Fibroblast of skin of right biceps (primary cell): ENCODE measurements at regions not wholly inside any gene's neighbourhood (a gene's known extent, or its start where the extent isn't known, plus 50 kb on each side); places are given as distances from the start of the nearest gene placed in this dataset.
"Not testable (repeated sequence)": the region's sequence is repeated elsewhere in the genome, so short reads cannot be mapped to it uniquely, and the experiment has no call there.

Source experiments
- DNase-seq: peaks from one replicate; pipeline ENCODE4 v3.0.0-alpha.2; 2013

DNA sequence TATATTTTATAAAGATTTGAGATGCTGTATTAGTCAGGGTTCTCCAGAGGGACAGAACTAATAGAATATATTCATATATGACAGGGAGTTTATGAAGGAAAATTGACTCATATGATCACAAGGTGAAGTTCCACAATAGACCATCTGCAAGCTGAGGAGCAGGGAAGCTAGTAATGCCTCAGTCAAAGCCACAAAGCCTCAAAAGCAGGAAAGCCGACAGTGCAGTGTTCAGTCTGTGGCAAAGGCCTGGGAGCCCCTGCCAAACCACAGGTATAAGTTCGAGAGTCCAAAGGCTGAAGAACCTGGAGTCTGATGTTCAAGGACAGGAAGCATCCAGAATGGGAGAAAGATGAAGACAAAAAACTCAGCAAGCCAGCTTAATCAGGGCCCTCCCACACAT, 382.2 kb downstream of the LRRC70 start:
- no peak for DNase-seq

DNA sequence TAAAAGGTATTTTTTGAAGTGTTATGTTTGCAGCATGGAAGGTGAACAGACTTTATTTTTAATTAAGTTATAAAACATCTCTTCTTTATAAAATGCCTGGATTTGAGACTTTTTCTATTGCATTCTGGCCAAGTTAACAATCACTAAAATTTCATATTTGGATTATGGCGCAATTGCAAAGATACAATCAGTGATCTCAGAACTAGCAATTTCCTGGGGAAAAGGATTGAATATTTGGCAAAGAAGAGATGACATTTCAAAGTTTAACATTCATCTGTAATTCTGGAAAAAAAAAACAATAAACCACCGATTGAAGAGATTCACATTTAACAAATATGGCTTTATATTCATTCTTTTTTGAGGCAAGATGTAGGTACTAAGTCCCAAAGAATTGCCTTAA, 378.0 kb downstream of the LRRC70 start:
- DNase-seq = no peak

DNA sequence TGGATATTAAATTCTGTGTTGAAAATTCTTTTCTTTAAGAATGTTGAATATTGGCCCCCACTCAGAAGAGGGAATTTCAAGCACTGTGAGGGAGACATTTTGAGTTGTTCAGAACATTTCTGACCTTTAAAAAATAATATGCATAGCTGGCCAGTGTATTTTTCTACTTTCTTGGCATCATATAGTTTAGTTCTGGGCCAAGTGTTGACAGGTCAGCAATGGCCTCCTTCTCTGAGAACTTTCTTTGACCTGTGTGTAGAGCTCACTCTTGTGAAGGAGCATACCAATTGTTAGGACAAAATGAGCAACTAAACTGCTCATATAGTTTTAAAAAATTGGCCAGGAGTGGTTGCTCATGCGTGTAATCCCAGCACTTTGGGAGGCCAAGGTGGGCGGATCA, 376.0 kb downstream of the LRRC70 start:
- no peak for DNase-seq

DNA sequence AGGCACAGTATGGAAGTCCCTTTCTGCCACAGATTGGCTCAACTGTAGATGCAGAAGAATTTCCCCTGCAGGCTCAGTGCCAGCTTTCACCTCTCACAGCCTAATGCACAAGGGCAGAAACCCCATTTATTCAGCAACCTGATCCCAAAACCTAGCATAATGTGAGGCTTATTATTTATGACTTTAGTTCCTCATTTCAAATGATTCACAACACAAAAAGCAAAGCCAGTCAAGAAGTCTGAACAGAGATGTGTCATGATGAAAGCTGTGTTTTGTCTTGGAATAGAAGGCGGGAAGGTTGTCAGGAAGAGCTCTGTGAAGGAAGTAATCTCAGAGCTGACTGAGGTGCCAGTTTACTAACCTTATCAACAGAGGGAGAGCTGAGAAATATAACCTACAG, 369.7 kb downstream of the LRRC70 start:
- no peak for DNase-seq

DNA sequence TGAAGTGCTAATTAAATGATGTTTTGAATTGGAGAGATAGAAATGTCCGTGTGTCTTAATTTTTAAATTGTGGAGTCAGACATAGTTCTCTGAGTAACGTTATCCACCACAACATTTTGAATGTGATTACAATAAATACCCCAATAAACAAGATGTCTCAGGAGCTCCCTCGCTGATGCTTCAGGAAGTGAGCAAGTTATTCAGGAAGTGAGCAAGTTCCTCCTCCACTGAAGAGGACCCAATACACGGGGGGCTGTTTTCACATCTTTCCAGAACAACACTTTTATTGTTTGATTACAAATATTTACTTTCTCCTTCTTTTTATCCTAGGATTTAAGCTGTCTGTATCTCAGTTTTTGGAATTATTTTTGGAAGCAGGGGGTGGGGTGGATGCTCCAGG, 363.8 kb downstream of the LRRC70 start:
- no peak for DNase-seq

DNA sequence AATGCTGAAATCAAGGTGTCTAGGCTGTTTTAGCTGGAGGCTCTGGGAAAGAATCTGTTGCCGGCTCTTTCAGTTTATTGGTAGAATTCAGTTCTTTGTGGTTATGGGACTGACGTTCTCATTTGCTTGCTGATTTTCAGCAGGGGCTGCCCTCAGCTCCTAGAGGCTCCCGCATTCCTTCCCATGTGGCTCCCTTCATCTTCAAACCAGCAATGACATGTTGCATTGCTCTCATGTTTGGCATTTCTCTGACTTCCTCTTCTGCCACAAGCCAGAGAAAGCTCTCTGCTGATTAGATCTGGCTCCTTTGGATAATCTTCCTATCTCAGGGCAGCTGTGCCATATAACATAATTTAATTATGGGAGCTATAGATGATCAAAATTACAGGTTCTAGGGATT, 360.3 kb downstream of the LRRC70 start:
- no peak for DNase-seq

DNA sequence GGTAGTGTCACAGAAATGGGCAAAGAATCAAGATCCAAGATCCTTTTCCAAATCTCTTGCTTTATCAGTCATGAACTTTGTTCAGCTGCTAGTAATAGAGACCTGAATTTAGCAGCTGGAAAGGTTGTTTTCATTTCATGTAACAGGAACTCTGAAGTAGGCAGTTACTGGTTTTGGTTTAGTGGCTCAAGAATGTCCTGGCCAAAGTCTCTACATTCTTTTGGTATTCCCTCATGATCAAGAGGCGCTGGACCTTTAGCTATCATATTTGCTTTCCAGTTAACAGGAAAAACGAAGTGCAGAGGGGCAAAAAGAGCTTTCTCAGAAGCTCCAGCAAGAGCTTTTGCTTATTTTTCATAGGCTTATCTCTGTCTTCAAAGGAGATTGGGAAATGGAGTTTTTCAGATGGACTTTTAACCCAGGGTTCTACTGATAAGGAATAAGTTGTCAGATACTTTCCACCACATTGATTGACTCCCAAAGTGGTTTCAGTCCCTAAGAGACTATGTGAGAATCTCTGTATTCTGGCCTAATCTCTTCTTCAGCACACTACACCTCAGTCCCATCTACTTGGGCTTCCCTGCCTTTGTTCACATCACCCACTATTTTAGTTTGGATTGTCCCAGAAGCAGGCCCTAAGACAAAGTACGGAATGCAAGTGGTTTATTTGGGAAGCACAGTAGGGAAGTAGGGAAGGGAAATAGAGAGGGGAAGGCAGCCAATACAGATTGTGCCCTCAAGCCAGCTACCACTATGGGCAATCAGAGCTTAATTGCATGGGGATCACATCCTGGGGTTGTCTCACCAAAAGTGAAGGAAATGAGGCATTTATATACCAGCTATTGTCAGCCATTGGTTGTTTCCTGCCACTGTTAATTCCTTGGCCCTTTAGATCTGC, 359.3 kb downstream of the LRRC70 start:
- DNase-seq = peak; percentile 15

DNA sequence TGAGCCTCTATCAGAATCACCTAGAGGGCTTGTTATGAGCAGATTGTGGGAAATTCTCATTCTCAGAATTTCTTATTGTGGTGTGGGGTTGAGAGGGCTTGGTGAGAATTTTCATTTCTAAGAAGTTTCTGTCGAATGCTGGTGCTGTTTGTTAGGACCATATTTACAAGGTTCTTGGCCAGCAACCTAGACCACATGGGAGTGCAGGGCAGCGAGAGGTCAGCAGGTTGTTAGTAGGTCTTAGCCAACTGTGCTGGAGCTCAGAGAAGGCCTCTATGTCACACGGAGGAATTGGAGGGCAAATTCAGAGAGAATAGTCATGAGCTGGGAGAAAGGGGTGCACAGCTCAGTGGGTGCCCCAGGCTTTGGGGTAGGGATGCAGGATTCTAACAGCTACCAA, 357.0 kb downstream of the LRRC70 start:
- DNase-seq = no peak

DNA sequence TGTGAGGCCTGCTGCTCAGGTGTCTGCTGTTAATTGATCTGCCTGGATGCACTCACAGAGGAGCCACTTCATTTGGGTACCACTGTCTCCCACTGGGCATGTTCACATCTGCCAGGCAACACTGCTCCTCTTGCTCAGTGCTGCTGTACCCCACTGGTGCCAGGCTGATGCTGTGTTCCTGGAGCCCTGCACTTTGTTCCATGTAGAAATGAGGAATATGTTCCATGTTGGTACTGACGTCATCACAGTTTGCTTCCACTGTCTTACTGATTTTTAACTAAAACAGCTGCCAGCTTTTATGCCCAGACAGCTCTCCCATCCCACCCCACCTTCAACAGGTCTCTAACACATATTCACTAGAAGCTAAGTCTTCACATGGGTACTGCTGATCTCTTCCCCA, 355.7 kb downstream of the LRRC70 start:
- no peak for DNase-seq

DNA sequence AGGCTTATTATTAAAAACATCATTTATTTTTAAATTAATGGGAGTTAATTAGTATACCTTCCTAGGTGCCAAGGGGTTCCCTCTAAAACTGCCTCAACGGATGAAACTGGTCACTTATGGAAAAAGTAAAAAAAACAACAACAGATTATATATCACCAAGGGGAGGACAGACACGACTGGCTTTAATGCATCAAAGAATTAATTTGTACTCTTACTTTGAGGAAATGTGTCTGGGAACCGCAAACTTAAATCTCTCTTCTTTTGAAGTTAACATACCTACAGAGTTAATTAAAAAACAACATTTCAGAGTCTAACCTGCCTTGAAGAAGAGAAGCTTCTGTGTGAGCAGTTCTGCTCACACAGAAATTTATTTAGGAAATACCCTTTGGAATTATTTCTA, 354.6 kb downstream of the LRRC70 start:
- no peak for DNase-seq

DNA sequence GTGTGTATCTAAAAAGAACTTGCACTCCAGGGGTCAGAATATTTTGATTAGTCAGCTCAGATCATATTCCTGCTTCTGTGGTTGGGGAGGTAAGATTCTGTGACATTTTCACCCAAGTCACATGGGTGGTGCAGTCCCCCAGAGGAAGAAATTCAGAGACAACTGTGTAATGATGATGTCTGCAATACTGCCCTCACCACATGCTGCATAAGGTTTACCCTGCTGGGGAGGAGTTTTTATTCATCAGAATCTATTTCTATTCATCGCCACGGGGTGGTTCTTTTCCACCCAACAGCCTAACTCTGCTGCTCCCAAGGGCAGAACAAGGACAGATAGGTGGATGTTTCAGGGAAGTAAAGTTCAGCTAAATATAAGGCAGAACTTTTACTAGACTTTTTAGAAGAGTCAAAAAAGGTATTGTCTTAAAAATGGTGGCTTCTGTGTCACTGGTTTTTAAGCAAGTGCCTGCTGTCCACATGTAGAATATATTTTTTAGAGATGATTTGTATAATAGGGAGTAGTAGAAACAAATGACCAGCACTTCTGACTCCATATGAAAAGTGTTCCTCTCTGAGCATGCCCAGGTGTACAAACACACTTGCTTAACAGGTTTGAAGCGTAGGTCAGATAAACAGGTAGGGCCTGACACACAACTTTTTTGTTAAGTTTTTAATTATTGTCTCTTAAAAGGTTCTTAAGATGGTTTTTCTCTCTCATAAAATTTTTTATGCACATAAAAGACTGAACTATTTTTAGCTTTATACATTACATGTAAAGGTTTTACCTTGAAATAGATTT, 352.7 kb downstream of the LRRC70 start:
- no peak for DNase-seq

DNA sequence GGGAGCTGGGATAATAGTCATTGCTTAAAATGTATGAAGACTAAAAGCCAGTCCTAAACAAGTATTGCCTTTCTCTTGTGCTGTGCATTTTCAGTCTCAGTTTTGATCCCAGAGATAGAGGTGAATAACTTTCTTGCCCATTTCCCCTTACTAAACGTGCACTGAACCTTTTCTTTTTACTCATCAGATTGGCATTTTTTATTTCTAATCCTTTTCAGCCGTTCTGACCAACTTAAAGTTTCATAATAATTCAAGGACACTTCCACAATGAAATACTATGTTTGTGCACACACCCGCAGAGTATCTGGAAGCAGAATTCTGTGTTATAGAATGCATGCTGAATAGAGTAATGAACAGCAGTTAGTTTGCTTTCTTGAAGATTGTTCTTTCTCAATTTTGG, 343.6 kb downstream of the LRRC70 start:
- no peak for DNase-seq

DNA sequence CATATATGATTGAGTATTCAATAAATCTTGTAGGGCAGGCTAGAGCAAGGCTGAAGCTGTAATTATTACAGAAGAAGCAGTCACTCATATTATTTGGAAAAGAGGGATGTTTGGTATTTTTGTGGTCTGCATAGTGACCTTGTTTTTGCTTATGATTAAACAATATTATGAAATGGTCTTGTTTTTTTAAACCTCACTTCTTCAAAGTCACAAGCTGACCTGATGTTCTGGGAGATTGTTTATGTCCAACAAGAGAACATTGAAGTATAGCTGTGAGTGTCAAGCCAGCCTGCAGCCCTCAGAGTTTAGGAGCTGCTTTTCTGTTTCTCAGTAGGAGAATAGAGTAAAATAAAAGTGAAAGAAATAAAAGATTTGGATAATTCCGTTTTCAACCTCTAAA, 342.2 kb downstream of the LRRC70 start:
- no peak for DNase-seq

DNA sequence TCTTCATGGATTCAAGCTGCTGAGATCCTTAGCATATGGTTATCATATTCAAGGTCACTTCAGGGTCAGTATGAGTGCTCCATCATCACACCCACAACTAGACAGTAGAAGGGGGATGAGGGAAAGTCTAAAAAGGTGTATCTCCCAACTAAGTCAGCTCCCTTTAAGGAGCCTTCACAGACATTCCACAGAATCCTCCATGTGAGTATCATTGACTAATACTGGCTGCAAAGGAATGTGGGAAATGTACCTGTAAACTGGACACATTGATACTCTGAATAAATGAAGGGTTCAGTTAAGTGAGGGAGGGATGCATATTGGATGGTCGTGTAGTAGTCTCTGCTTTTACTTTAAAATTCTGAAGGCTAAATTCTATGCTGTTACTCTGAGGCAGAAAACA, 330.7 kb downstream of the LRRC70 start:
- DNase-seq = no peak

DNA sequence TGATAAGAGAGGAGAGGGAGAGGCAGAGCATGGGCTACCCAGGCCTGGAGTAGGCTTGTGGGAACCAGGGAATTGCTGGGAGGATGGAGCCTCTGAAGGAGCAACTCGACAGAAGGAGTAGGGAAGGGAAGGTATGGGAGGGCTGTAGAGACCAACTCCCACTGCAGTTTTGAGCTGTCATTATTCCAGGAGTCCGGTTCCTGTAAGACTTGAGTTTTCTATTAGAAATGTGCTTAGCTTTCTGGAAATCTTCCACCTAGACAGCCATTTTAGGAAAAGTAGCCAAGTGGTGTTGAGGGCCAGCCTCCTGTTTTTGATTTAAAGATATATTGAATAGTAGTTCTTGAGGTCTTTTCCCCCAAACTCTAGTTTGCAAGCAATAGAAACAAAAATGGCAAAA, 323.5 kb downstream of the LRRC70 start:
- no peak for DNase-seq

DNA sequence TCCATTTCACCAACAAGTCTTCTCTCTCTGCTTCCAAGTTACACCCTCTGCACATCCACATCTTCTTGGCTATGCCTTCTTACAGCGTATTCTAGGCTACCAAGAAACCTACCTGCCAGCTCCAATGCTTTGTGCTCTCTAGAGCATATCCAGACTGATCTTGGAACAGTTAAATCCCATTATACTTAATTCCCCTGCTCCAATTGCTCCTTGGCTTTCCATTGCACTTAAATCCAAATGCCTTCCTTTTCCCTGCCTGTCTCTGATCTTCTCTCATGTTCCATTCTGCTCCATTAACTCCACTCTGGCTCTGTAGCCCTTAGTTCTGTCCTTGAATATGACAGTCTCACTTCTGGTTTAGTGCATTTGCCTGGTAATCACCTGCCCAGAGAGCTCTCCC, 322.4 kb downstream of the LRRC70 start:
- DNase-seq = no peak

DNA sequence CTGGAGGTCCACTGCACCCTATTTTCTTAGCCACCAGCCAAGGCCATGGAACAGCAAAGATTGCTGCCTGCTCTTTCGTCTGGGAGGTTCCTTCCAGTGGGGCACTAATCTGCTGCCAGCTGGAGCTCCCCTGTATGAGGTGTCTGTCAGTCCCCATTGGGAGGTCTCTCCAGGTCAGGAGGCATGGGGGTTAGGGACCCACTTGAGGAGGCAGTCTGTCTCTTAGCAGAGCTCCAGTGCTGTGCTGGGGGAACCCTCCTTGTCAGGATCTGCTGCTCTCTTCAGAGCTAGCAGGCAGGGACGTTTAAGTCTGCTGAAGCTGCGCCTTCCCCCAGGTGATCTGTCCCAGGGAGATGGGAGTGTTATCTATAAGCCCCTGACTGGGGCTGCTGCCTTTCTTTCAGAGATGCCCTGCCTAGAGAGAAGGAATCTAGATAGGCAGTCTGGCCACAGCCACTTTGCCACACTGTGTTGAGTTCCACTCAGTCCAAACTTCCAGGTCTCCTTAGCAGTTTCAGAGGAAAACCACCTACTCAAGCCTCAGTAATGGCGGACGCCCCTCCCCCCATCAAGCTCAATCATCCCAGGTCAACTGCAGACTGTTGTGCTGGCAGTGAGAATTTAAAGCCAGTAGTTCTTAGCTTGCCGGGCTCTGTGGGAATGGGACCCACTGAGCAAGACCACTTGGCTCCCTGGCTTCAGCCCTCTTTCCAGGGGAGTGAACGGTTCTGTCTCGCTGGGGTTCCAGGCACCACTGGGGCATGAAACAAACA, 317.7 kb downstream of the LRRC70 start:
- DNase-seq = no peak

DNA sequence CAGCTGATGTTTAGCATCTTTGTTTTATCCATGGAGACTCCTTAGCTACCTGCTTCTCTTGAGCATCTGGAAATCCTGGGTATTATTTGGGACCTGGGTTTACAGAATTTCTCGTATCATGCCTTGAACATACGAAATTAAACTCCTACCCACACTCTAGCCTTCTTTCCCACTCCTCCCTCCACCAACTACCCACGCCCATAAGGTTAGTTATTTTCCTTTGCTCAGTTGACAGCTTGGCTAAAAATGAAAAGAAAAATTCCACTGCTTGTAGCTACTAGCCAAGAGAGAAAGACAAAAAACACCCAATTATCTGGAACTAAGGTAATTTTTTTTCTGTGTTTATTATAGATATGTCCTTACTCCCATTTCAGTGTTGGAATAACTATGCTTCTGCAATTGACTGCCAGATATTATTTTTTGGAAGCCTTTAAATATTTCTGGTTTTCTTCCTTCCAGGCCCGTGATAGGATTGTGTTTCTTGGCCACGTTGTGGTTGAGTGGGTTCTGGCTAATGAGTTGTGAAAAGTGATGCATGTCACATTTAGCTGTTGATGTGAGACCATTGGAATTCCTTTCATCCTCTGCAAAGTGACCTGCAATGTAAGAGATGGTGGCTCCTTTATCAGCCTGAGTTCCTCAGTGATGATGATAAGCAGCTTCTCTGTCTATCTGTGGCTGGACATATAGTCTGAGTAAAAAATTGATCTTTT, 308.1 kb downstream of the LRRC70 start:
- DNase-seq = no peak

DNA sequence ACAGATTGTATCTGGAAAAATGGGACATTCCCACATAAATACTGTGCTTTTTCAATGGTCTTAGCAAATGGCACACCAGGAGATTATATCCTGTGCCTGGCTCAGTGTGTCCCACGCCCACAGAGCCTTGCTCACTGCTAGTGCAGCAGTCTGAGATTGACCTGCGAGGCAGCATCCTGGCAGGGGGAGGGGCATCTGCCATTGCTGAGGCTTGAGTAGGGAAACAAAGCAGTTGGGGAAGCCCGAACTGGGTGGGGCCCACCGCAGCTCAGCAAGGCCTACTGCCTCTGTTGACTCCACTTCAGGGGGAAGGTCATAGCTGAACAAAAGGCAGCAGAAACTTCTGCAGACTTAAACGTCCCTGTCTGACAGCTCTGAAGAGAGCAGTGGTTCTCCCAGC, 258.7 kb downstream of the LRRC70 start:
- DNase-seq = not testable (repeated sequence)

DNA sequence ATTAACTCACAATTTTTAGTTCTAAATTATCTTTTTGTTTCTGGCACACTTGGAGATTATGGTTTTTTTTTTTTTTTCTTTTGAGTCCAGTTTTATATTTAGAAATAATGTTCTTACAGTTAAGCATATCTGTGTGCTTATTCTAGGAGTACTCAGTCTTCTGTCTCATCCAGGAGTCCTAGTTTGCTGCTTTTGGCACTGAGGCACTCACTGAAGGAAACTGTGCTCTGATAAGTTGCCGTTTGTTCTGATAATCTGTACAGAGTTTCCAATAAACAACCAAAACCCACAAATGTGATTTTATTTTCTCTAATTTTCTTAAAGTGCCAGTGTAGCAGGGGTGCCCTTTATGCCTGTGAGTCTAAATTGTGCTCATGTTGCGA, 251.0 kb downstream of the LRRC70 start:
- DNase-seq = no peak

DNA sequence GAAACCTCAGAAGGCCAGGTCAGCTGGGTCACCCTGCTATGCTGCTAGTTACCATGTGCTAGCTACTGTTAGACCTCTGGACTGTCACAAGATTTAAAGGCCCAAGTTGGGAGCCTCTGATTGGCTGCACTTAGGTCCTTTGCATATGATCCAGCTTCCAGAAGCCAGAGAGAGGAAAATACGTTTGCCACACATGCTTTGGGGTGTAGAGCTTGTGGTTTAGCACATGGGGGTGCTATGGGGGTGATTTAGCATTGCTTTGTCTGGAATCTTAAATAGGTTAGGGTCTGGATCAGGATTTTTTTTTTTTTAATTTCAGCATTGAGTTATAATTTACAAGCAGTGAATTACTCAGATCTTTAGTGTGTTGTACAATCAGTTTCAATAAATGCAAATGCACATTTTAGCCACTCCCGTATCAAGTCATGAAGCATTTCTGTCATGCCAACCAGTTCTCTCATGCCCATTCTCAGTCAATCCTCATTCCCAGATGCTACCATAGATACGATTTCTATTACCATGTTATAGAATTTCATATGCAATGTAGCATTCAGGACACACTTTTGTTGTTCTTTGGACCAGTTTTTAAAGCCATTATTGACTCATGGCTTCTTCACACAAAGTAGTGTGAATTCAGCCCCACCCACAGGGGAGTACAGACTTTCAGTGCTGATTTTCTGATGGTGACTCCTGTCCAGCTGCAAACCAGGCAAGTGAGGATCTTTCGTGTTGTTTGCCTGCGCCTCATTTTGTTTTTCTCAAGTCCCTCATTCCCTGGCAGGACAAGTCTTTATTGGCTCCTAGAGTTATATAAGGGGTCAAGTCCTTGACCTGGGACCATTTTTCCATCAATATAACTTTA, 250.4 kb downstream of the LRRC70 start:
- DNase-seq = no peak
